ENCODE measurements at regions not wholly inside any gene's neighbourhood (a gene's known extent, or its start where the extent isn't known, plus 50 kb on each side); places are given as distances from the start of the nearest gene placed in this dataset.

- H3K4me3 ChIP-seq (ENCODE audit: low read length) = no peak overlapping the region
- ChIA-PET POLR2A (no interaction called here), CTCF (no interaction called here)
- no peaks in the 10 kb centered on the region for H3K9me3 ChIP-seq (ENCODE audit: control insufficient read depth in 2 of 3, low read length in 3 of 3)
- ATAC-seq (no peak), DNase-seq (no peak)
- intact Hi-C loops (cut with micrococcal nuclease) = no loop called here
- H3K27ac Mint-ChIP-seq = no peak overlapping the region
- no peaks in the 10 kb centered on the region for H3K4me1 ChIP-seq (ENCODE audit: control insufficient read depth in 2 of 2, insufficient read depth in 2 of 2, low read length in 2 of 2)
- no peaks in the 10 kb centered on the region for H3K36me3 ChIP-seq (ENCODE audit: control insufficient read depth in 2 of 3, insufficient read depth in 3 of 3, low read length in 3 of 3)
- H3K36me3 Mint-ChIP-seq = no peaks in the 10 kb centered on the region
- H3K27ac ChIP-seq (ENCODE audit: low read depth, low read length) = no peak overlapping the region
- peaks cover 0 to 21% (median 10%) of the 10 kb centered on the region in 5 donors for H3K27me3 Mint-ChIP-seq
- H3K4me3 Mint-ChIP-seq = no peak overlapping the region
- H3K9me3 Mint-ChIP-seq = peaks cover 0 to 6% (median 0%) of the 10 kb centered on the region in 11 donors
- H3K27me3 ChIP-seq (ENCODE audit: control insufficient read depth in 2 of 2, insufficient read depth in 2 of 2, low read length in 2 of 2) = no peaks in the 10 kb centered on the region
- no peaks in the 10 kb centered on the region for H3K4me1 Mint-ChIP-seq
Measured at GRCh38 chr20:40583636-40584035, 105.4 kb downstream of the MAFB start.

DNA sequence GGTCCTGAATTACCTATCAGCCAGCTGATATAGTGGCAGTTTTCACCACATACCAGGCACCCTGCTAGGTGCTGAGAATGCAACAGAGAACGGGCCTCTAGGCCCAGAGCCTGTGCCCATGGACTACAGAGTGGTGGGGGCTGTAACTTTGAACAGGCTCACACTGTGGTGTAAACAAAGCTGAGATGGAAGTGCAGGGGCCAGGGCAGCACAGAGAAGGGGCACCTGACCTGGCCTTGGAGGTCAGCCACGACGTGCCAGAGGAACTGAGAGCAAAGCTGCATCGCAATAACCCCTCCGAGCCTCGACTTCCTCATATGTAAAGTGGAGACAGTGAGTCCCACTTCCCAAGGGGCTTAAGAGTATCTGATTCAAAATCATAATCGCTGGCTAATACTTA is 105.8 kb downstream of the MAFB start:
- Mint-ChIP-seq H3K27ac (no peak overlapping the region), H3K27me3 (peaks cover 0 to 16% (median 8%) of the 10 kb centered on the region in 5 donors), H3K9me3 (peaks cover 0 to 6% (median 0%) of the 10 kb centered on the region in 11 donors), H3K4me3 (no peak overlapping the region), H3K4me1 (no peaks in the 10 kb centered on the region), H3K36me3 (no peaks in the 10 kb centered on the region)
- Histone ChIP-seq H3K4me1 (ENCODE audit: control insufficient read depth in 2 of 2, insufficient read depth in 2 of 2, low read length in 2 of 2) (no peaks in the 10 kb centered on the region), H3K4me3 (ENCODE audit: low read length) (no peak overlapping the region), H3K9me3 (ENCODE audit: control insufficient read depth in 2 of 3, low read length in 3 of 3) (no peaks in the 10 kb centered on the region), H3K27me3 (ENCODE audit: control insufficient read depth in 2 of 2, insufficient read depth in 2 of 2, low read length in 2 of 2) (no peaks in the 10 kb centered on the region), H3K36me3 (ENCODE audit: control insufficient read depth in 2 of 3, insufficient read depth in 3 of 3, low read length in 3 of 3) (no peaks in the 10 kb centered on the region), H3K27ac (ENCODE audit: low read depth, low read length) (no peak overlapping the region)
- ChIA-PET CTCF (no interaction called here), POLR2A (no interaction called here)
- DNase-seq (no peak), ATAC-seq (peak; percentile 34)
- intact Hi-C loops (cut with micrococcal nuclease) = no loop called here

DNA sequence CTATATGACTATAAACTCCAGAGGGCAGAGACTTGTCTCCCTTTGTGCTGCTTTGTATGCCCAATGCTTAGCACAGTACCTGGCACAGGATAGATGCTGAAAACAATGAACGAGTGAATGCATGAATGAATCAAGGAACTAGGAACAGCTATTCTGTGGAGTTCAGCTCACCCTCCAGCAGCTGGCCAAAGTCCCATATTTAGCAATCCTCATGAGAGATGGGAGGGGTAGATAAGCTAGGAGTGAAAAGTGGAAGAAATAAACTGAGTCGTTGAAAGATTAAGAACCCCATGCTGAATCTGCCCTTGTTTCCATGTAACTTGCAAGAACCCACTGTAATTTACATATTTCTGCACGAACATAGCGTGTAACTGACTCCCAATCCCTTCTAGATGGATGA is 106.5 kb downstream of the MAFB start:
- Histone ChIP-seq H3K36me3 (ENCODE audit: control insufficient read depth in 2 of 3, insufficient read depth in 3 of 3, low read length in 3 of 3) (no peaks in the 10 kb centered on the region), H3K4me3 (ENCODE audit: low read length) (no peak overlapping the region), H3K27ac (ENCODE audit: low read depth, low read length) (no peak overlapping the region), H3K4me1 (ENCODE audit: control insufficient read depth in 2 of 2, insufficient read depth in 2 of 2, low read length in 2 of 2) (no peaks in the 10 kb centered on the region), H3K9me3 (ENCODE audit: control insufficient read depth in 2 of 3, low read length in 3 of 3) (no peaks in the 10 kb centered on the region), H3K27me3 (ENCODE audit: control insufficient read depth in 2 of 2, insufficient read depth in 2 of 2, low read length in 2 of 2) (no peaks in the 10 kb centered on the region)
- ChIA-PET CTCF (no interaction called here), POLR2A (no interaction called here)
- intact Hi-C loops (cut with micrococcal nuclease) = no loop called here
- Mint-ChIP-seq H3K27ac (no peak overlapping the region), H3K9me3 (peaks cover 0 to 6% (median 0%) of the 10 kb centered on the region in 11 donors), H3K4me1 (no peaks in the 10 kb centered on the region), H3K4me3 (no peak overlapping the region), H3K36me3 (no peaks in the 10 kb centered on the region), H3K27me3 (peaks cover 0 to 16% (median 8%) of the 10 kb centered on the region in 5 donors)
- ATAC-seq (no peak), DNase-seq (no peak)

GRCh38 chr20:40579701-40580100 is 109.3 kb downstream of the MAFB start:
- H3K4me1 Mint-ChIP-seq = no peaks in the 10 kb centered on the region
- ChIA-PET CTCF (no interaction called here), POLR2A (no interaction called here)
- H3K4me3 Mint-ChIP-seq = no peak overlapping the region
- H3K27me3 ChIP-seq (ENCODE audit: control insufficient read depth in 2 of 2, insufficient read depth in 2 of 2, low read length in 2 of 2) = no peaks in the 10 kb centered on the region
- no peak overlapping the region for H3K4me3 ChIP-seq (ENCODE audit: low read length)
- H3K36me3 ChIP-seq (ENCODE audit: control insufficient read depth in 2 of 3, insufficient read depth in 3 of 3, low read length in 3 of 3) = no peaks in the 10 kb centered on the region
- DNase-seq (no peak), ATAC-seq (no peak)
- H3K27ac Mint-ChIP-seq = no peak overlapping the region
- H3K9me3 ChIP-seq (ENCODE audit: control insufficient read depth in 2 of 3, low read length in 3 of 3) = no peaks in the 10 kb centered on the region
- H3K36me3 Mint-ChIP-seq = no peaks in the 10 kb centered on the region
- H3K4me1 ChIP-seq (ENCODE audit: control insufficient read depth in 2 of 2, insufficient read depth in 2 of 2, low read length in 2 of 2) = no peaks in the 10 kb centered on the region
- intact Hi-C loops (cut with micrococcal nuclease) = no loop called here
- peaks cover 0 to 16% (median 5%) of the 10 kb centered on the region in 5 donors for H3K27me3 Mint-ChIP-seq
- no peak overlapping the region for H3K27ac ChIP-seq (ENCODE audit: low read depth, low read length)
- H3K9me3 Mint-ChIP-seq = peaks cover 0 to 6% (median 0%) of the 10 kb centered on the region in 11 donors

GRCh38 chr20:40578961-40579360 is 110.1 kb downstream of the MAFB start:
- ChIA-PET POLR2A (no interaction called here), CTCF (no interaction called here)
- intact Hi-C loops (cut with micrococcal nuclease) = no loop called here
- H3K36me3 ChIP-seq (ENCODE audit: control insufficient read depth in 2 of 3, insufficient read depth in 3 of 3, low read length in 3 of 3) = no peaks in the 10 kb centered on the region
- no peaks in the 10 kb centered on the region for H3K9me3 ChIP-seq (ENCODE audit: control insufficient read depth in 2 of 3, low read length in 3 of 3)
- Mint-ChIP-seq H3K27ac (no peak overlapping the region), H3K9me3 (peaks cover 0 to 6% (median 0%) of the 10 kb centered on the region in 11 donors), H3K4me1 (no peaks in the 10 kb centered on the region), H3K36me3 (no peaks in the 10 kb centered on the region), H3K27me3 (peaks cover 0 to 16% (median 5%) of the 10 kb centered on the region in 5 donors), H3K4me3 (no peak overlapping the region)
- no peaks in the 10 kb centered on the region for H3K4me1 ChIP-seq (ENCODE audit: control insufficient read depth in 2 of 2, insufficient read depth in 2 of 2, low read length in 2 of 2)
- H3K4me3 ChIP-seq (ENCODE audit: low read length) = no peak overlapping the region
- H3K27ac ChIP-seq (ENCODE audit: low read depth, low read length) = no peak overlapping the region
- DNase-seq = no peak
- no peak for ATAC-seq
- H3K27me3 ChIP-seq (ENCODE audit: control insufficient read depth in 2 of 2, insufficient read depth in 2 of 2, low read length in 2 of 2) = no peaks in the 10 kb centered on the region

DNA sequence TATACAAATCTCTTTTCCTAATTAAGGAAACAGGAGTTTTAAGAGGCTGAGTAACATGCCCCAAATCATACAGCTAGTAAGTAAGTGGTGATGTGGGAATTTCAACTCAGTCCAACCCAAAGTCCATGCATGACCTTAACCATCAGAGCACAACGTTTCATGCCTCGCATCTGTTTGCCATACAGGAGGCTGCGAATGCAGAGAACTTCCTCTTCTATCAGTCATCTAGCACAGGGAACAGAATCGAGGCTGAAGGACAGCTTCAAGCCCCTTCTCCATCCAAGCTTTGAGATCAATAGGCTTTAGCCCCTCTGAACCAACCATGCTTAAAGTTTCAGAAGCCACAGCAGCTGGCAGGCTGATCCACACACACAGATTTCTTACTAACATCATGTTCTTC is 113.2 kb downstream of the MAFB start:
- Histone ChIP-seq H3K36me3 (ENCODE audit: control insufficient read depth in 2 of 3, insufficient read depth in 3 of 3, low read length in 3 of 3) (no peaks in the 10 kb centered on the region), H3K9me3 (ENCODE audit: control insufficient read depth in 2 of 3, low read length in 3 of 3) (no peaks in the 10 kb centered on the region), H3K27ac (ENCODE audit: low read depth, low read length) (no peak overlapping the region), H3K4me3 (ENCODE audit: low read length) (no peak overlapping the region), H3K4me1 (ENCODE audit: control insufficient read depth in 2 of 2, insufficient read depth in 2 of 2, low read length in 2 of 2) (no peaks in the 10 kb centered on the region), H3K27me3 (ENCODE audit: control insufficient read depth in 2 of 2, insufficient read depth in 2 of 2, low read length in 2 of 2) (no peaks in the 10 kb centered on the region)
- Mint-ChIP-seq H3K27me3 (peaks cover 0 to 14% (median 0%) of the 10 kb centered on the region in 5 donors), H3K9me3 (peaks cover 0 to 4% (median 0%) of the 10 kb centered on the region in 11 donors), H3K4me3 (no peak overlapping the region), H3K27ac (no peak overlapping the region), H3K4me1 (no peaks in the 10 kb centered on the region), H3K36me3 (no peaks in the 10 kb centered on the region)
- ChIA-PET CTCF (no interaction called here), POLR2A (no interaction called here)
- intact Hi-C loops (cut with micrococcal nuclease) = no loop called here
- no peak for ATAC-seq
- DNase-seq = no peak

GRCh38 chr20:40572251-40572650 is 116.8 kb downstream of the MAFB start:
- H3K4me1 Mint-ChIP-seq = no peaks in the 10 kb centered on the region
- DNase-seq (no peak), ATAC-seq (no peak)
- intact Hi-C loops (cut with micrococcal nuclease) = no loop called here
- H3K9me3 Mint-ChIP-seq = peaks cover 0 to 5% (median 0%) of the 10 kb centered on the region in 11 donors
- peaks cover 0 to 3% (median 0%) of the 10 kb centered on the region in 5 donors for H3K36me3 Mint-ChIP-seq
- no peaks in the 10 kb centered on the region for H3K9me3 ChIP-seq (ENCODE audit: control insufficient read depth in 2 of 3, low read length in 3 of 3)
- no peak overlapping the region for H3K4me3 ChIP-seq (ENCODE audit: low read length)
- no peak overlapping the region for H3K4me3 Mint-ChIP-seq
- ChIA-PET POLR2A (no interaction called here), CTCF (no interaction called here)
- no peak overlapping the region for H3K27ac ChIP-seq (ENCODE audit: low read depth, low read length)
- no peaks in the 10 kb centered on the region for H3K36me3 ChIP-seq (ENCODE audit: control insufficient read depth in 2 of 3, insufficient read depth in 3 of 3, low read length in 3 of 3)
- H3K27me3 ChIP-seq (ENCODE audit: control insufficient read depth in 2 of 2, insufficient read depth in 2 of 2, low read length in 2 of 2) = no peaks in the 10 kb centered on the region
- no peaks in the 10 kb centered on the region for H3K4me1 ChIP-seq (ENCODE audit: control insufficient read depth in 2 of 2, insufficient read depth in 2 of 2, low read length in 2 of 2)
- H3K27me3 Mint-ChIP-seq = peaks cover 0 to 14% (median 4%) of the 10 kb centered on the region in 5 donors
- H3K27ac Mint-ChIP-seq = no peak overlapping the region

Data from naive thymus-derived CD4-positive, alpha-beta T cell (primary cell).